ENCODE measurements at regions not wholly inside any gene's neighbourhood (a gene's known extent, or its start where the extent isn't known, plus 50 kb on each side); places are given as distances from the start of the nearest gene placed in this dataset.

GRCh38 chr2:145302451-145302850, 782.5 kb upstream of the ZEB2 start:
- ChIA-PET RAD21 (ENCODE audit: low non-redundant PET in 1 of 2, low total read pairs in 2 of 2, uncharacterized antibody in 2 of 2, unreplicated experiment in 2 of 2) (no interaction called here), CTCF (no interaction called here), POLR2A (no interaction called here)
- H3K27me3 ChIP-seq (ENCODE audit: insufficient read depth, low read length): no peaks in the 10 kb centered on the region
- BruUV-seq (replicated peaks): no TSS peak
- no peak overlapping the region for H3K9ac ChIP-seq (ENCODE audit: low read length)
- TF ChIP-seq POLR2AphosphoS5 (IDR thresholded peaks at IDR 0.05; ENCODE audit: low read depth, low read length) (no peak), CTCF (IDR thresholded peaks at IDR 0.05 in 2 of 3, conservative IDR thresholded peaks at IDR 0.05 in 1 of 3; ENCODE audit: borderline replicate concordance in 1 of 3, insufficient read depth in 1 of 3, low read depth in 2 of 3, low read length in 2 of 3) (no peak), REST (IDR thresholded peaks at IDR 0.05; ENCODE audit: low read depth) (no peak), CBX3 (IDR thresholded peaks at IDR 0.05; ENCODE audit: low read depth) (no peak), CEBPB (IDR thresholded peaks at IDR 0.05; ENCODE audit: low read depth) (no peak), ZBTB33 (IDR thresholded peaks at IDR 0.05; ENCODE audit: extremely low read depth, insufficient replicate concordance, low read length) (no peak), FOSL1 (IDR thresholded peaks at IDR 0.05; ENCODE audit: low read depth) (no peak), SP1 (IDR thresholded peaks at IDR 0.05; ENCODE audit: low read depth) (no peak), SIN3A (IDR thresholded peaks at IDR 0.05; ENCODE audit: low read depth) (no peak), ZFX (IDR thresholded peaks at IDR 0.05) (no peak), ZNF274 (IDR thresholded peaks at IDR 0.05; ENCODE audit: low read depth, low read length) (no peak), JUND (IDR thresholded peaks at IDR 0.05) (no peak), YY1 (IDR thresholded peaks at IDR 0.05; ENCODE audit: extremely low read depth, insufficient replicate concordance, low read depth, low read length) (no peak), RAD21 (IDR thresholded peaks at IDR 0.05; ENCODE audit: low read depth) (no peak), EZH2phosphoT487 (IDR thresholded peaks at IDR 0.05; ENCODE audit: borderline replicate concordance) (no peak), MAX (IDR thresholded peaks at IDR 0.05) (no peak)
- H3K36me3 ChIP-seq (ENCODE audit: control insufficient read depth in 1 of 2, insufficient read depth in 2 of 2, low read length in 2 of 2): no peaks in the 10 kb centered on the region
- no peaks in the 10 kb centered on the region for H4K20me1 ChIP-seq (ENCODE audit: insufficient read depth)
- H3K9me2 ChIP-seq (ENCODE audit: insufficient read depth): no peaks in the 10 kb centered on the region; the same call in 1 of the 2 replicates
- no peak overlapping the region for H2AFZ ChIP-seq (ENCODE audit: low read depth, low read length, poor library complexity, severe bottlenecking)
- no peaks in the 10 kb centered on the region for H3K9me3 ChIP-seq (ENCODE audit: control insufficient read depth in 1 of 2, insufficient read depth in 1 of 2, low read depth in 1 of 2, low read length in 2 of 2)
- H3K4me1 ChIP-seq (ENCODE audit: control insufficient read depth in 1 of 2, insufficient read depth in 2 of 2, low read length in 2 of 2): no peaks in the 10 kb centered on the region
- H3K79me2 ChIP-seq (ENCODE audit: insufficient read depth, low read length): no peaks in the 10 kb centered on the region
- intact Hi-C loops (cut with micrococcal nuclease): no loop called here
- no peak for ATAC-seq
- DNase-seq (ENCODE audit: low read depth, low spot score): no peak
- H3K4me2 ChIP-seq (ENCODE audit: low read length): no peak overlapping the region
- H3K4me3 ChIP-seq (replicated peaks in 1 of 2; ENCODE audit: low read depth in 1 of 2, low read length in 2 of 2): no peak overlapping the region
- H3K27ac ChIP-seq (ENCODE audit: low read depth, low read length): no peak overlapping the region
